ENCODE measurements at regions not wholly inside any gene's neighbourhood (a gene's known extent, or its start where the extent isn't known, plus 50 kb on each side); places are given as distances from the start of the nearest gene placed in this dataset.

- WGBS (ENCODE audit: extremely low coverage, insufficient coverage, low lambda C conversion rate): no CpG with 5 or more reads among the region's 1 CpG
- Histone ChIP-seq H3K4me3 (ENCODE audit: low read length) (no peak overlapping the region), H2AK5ac (ENCODE audit: low read length) (no peak overlapping the region), H3K4ac (ENCODE audit: low read depth, low read length) (no peak overlapping the region), H3K23ac (ENCODE audit: low read length) (no peak overlapping the region), H3K27me3 (ENCODE audit: insufficient read depth, low read length, poor library complexity) (no peaks in the 10 kb centered on the region), H3K18ac (ENCODE audit: low read length) (no peak overlapping the region), H2BK120ac (ENCODE audit: low read depth, low read length) (no peak overlapping the region), H3K79me1 (ENCODE audit: low read length) (no peaks in the 10 kb centered on the region), H3K4me1 (ENCODE audit: control insufficient read depth, low read depth, low read length) (no peaks in the 10 kb centered on the region), H3K27ac (ENCODE audit: low read depth, low read length) (no peak overlapping the region), H3K36me3 (ENCODE audit: control insufficient read depth, insufficient read depth, low read length) (no peaks in the 10 kb centered on the region), H3K56ac (ENCODE audit: low read length) (no peak overlapping the region), H3K4me2 (ENCODE audit: low read length) (no peak overlapping the region), H4K8ac (ENCODE audit: low read depth, low read length) (no peak overlapping the region), H2BK15ac (replicated peaks; ENCODE audit: low read depth) (no peak overlapping the region), H2BK5ac (ENCODE audit: low read length) (no peak overlapping the region), H3K9ac (ENCODE audit: low read length) (no peak overlapping the region), H4K5ac (ENCODE audit: low read length) (no peak overlapping the region), H3K79me2 (ENCODE audit: control insufficient read depth, insufficient read depth, low read length) (no peaks in the 10 kb centered on the region)
- DNase-seq: no peak
These were observed 984.3 kb downstream of the BCL11A start for GRCh38 chr2:59569124-59569523.

- no peak overlapping the region for H3K4ac ChIP-seq (ENCODE audit: low read depth, low read length)
- no peak overlapping the region for H3K27ac ChIP-seq (ENCODE audit: low read depth, low read length)
- no peaks in the 10 kb centered on the region for H3K36me3 ChIP-seq (ENCODE audit: control insufficient read depth, insufficient read depth, low read length)
- no peak overlapping the region for H3K18ac ChIP-seq (ENCODE audit: low read length)
- no peak for DNase-seq
- no peaks in the 10 kb centered on the region for H3K79me2 ChIP-seq (ENCODE audit: control insufficient read depth, insufficient read depth, low read length)
- no peaks in the 10 kb centered on the region for H3K79me1 ChIP-seq (ENCODE audit: low read length)
- no peak overlapping the region for H2AK5ac ChIP-seq (ENCODE audit: low read length)
- H3K4me3 ChIP-seq (ENCODE audit: low read length): no peak overlapping the region
- no peak overlapping the region for H4K8ac ChIP-seq (ENCODE audit: low read depth, low read length)
- no CpG with 5 or more reads among the region's 3 CpGs for WGBS (ENCODE audit: extremely low coverage, insufficient coverage, low lambda C conversion rate)
- no peak overlapping the region for H3K9ac ChIP-seq (ENCODE audit: low read length)
- H3K23ac ChIP-seq (ENCODE audit: low read length): no peak overlapping the region
- H4K5ac ChIP-seq (ENCODE audit: low read length): no peak overlapping the region
- no peaks in the 10 kb centered on the region for H3K4me1 ChIP-seq (ENCODE audit: control insufficient read depth, low read depth, low read length)
- no peak overlapping the region for H2BK15ac ChIP-seq (replicated peaks; ENCODE audit: low read depth)
- H2BK120ac ChIP-seq (ENCODE audit: low read depth, low read length): no peak overlapping the region
- no peak overlapping the region for H3K4me2 ChIP-seq (ENCODE audit: low read length)
- no peaks in the 10 kb centered on the region for H3K27me3 ChIP-seq (ENCODE audit: insufficient read depth, low read length, poor library complexity)
- H3K56ac ChIP-seq (ENCODE audit: low read length): no peak overlapping the region
- H2BK5ac ChIP-seq (ENCODE audit: low read length): no peak overlapping the region
These were observed 985.0 kb downstream of the BCL11A start for GRCh38 chr2:59568461-59568860.

- H3K27me3 ChIP-seq (ENCODE audit: insufficient read depth, low read length, poor library complexity): no peaks in the 10 kb centered on the region
- H2BK120ac ChIP-seq (ENCODE audit: low read depth, low read length): no peak overlapping the region
- H2BK5ac ChIP-seq (ENCODE audit: low read length): no peak overlapping the region
- no peaks in the 10 kb centered on the region for H3K36me3 ChIP-seq (ENCODE audit: control insufficient read depth, insufficient read depth, low read length)
- H3K23ac ChIP-seq (ENCODE audit: low read length): no peak overlapping the region
- no peak overlapping the region for H3K27ac ChIP-seq (ENCODE audit: low read depth, low read length)
- H2AK5ac ChIP-seq (ENCODE audit: low read length): no peak overlapping the region
- DNase-seq: peak; percentile 26
- H4K5ac ChIP-seq (ENCODE audit: low read length): no peak overlapping the region
- no peaks in the 10 kb centered on the region for H3K4me1 ChIP-seq (ENCODE audit: control insufficient read depth, low read depth, low read length)
- H4K8ac ChIP-seq (ENCODE audit: low read depth, low read length): no peak overlapping the region
- H3K4ac ChIP-seq (ENCODE audit: low read depth, low read length): no peak overlapping the region
- no peaks in the 10 kb centered on the region for H3K79me1 ChIP-seq (ENCODE audit: low read length)
- no peak overlapping the region for H3K4me3 ChIP-seq (ENCODE audit: low read length)
- no peak overlapping the region for H2BK15ac ChIP-seq (replicated peaks; ENCODE audit: low read depth)
- no peak overlapping the region for H3K9ac ChIP-seq (ENCODE audit: low read length)
- no peaks in the 10 kb centered on the region for H3K79me2 ChIP-seq (ENCODE audit: control insufficient read depth, insufficient read depth, low read length)
- H3K4me2 ChIP-seq (ENCODE audit: low read length): no peak overlapping the region
- no peak overlapping the region for H3K18ac ChIP-seq (ENCODE audit: low read length)
- H3K56ac ChIP-seq (ENCODE audit: low read length): no peak overlapping the region
- no CpG with 5 or more reads among the region's 6 CpGs for WGBS (ENCODE audit: extremely low coverage, insufficient coverage, low lambda C conversion rate)
These were observed 986.3 kb downstream of the BCL11A start for GRCh38 chr2:59567151-59567550.

GRCh38 chr2:59566739-59567138 lies 986.7 kb downstream of the BCL11A start:
- Histone ChIP-seq H3K4ac (ENCODE audit: low read depth, low read length) (no peak overlapping the region), H3K9ac (ENCODE audit: low read length) (no peak overlapping the region), H3K23ac (ENCODE audit: low read length) (no peak overlapping the region), H2BK5ac (ENCODE audit: low read length) (no peak overlapping the region), H4K5ac (ENCODE audit: low read length) (no peak overlapping the region), H3K4me1 (ENCODE audit: control insufficient read depth, low read depth, low read length) (no peaks in the 10 kb centered on the region), H3K27ac (ENCODE audit: low read depth, low read length) (no peak overlapping the region), H3K27me3 (ENCODE audit: insufficient read depth, low read length, poor library complexity) (no peaks in the 10 kb centered on the region), H4K8ac (ENCODE audit: low read depth, low read length) (no peak overlapping the region), H2BK120ac (ENCODE audit: low read depth, low read length) (no peak overlapping the region), H3K79me2 (ENCODE audit: control insufficient read depth, insufficient read depth, low read length) (no peaks in the 10 kb centered on the region), H3K56ac (ENCODE audit: low read length) (no peak overlapping the region), H2AK5ac (ENCODE audit: low read length) (no peak overlapping the region), H2BK15ac (replicated peaks; ENCODE audit: low read depth) (no peak overlapping the region), H3K4me3 (ENCODE audit: low read length) (no peak overlapping the region), H3K18ac (ENCODE audit: low read length) (no peak overlapping the region), H3K36me3 (ENCODE audit: control insufficient read depth, insufficient read depth, low read length) (no peaks in the 10 kb centered on the region), H3K4me2 (ENCODE audit: low read length) (no peak overlapping the region), H3K79me1 (ENCODE audit: low read length) (no peaks in the 10 kb centered on the region)
- no CpG with 5 or more reads among the region's 2 CpGs for WGBS (ENCODE audit: extremely low coverage, insufficient coverage, low lambda C conversion rate)
- DNase-seq: no peak

- Histone ChIP-seq H4K8ac (ENCODE audit: low read depth, low read length) (no peak overlapping the region), H2BK120ac (ENCODE audit: low read depth, low read length) (no peak overlapping the region), H3K18ac (ENCODE audit: low read length) (no peak overlapping the region), H4K5ac (ENCODE audit: low read length) (no peak overlapping the region), H3K4me3 (ENCODE audit: low read length) (no peak overlapping the region), H3K4ac (ENCODE audit: low read depth, low read length) (no peak overlapping the region), H3K56ac (ENCODE audit: low read length) (no peak overlapping the region), H3K23ac (ENCODE audit: low read length) (no peak overlapping the region), H3K9ac (ENCODE audit: low read length) (no peak overlapping the region), H3K4me2 (ENCODE audit: low read length) (no peak overlapping the region), H3K79me2 (ENCODE audit: control insufficient read depth, insufficient read depth, low read length) (no peaks in the 10 kb centered on the region), H2AK5ac (ENCODE audit: low read length) (no peak overlapping the region), H2BK5ac (ENCODE audit: low read length) (no peak overlapping the region), H3K27ac (ENCODE audit: low read depth, low read length) (no peak overlapping the region), H3K4me1 (ENCODE audit: control insufficient read depth, low read depth, low read length) (no peaks in the 10 kb centered on the region), H3K36me3 (ENCODE audit: control insufficient read depth, insufficient read depth, low read length) (no peaks in the 10 kb centered on the region), H2BK15ac (replicated peaks; ENCODE audit: low read depth) (no peak overlapping the region), H3K79me1 (ENCODE audit: low read length) (no peaks in the 10 kb centered on the region), H3K27me3 (ENCODE audit: insufficient read depth, low read length, poor library complexity) (no peaks in the 10 kb centered on the region)
- DNase-seq: no peak
- no CpG with 5 or more reads among the region's 2 CpGs for WGBS (ENCODE audit: extremely low coverage, insufficient coverage, low lambda C conversion rate)
These were observed 992.2 kb downstream of the BCL11A start for GRCh38 chr2:59561281-59561680.

- Histone ChIP-seq H3K9ac (ENCODE audit: low read length) (no peak overlapping the region), H3K27me3 (ENCODE audit: insufficient read depth, low read length, poor library complexity) (no peaks in the 10 kb centered on the region), H3K79me1 (ENCODE audit: low read length) (no peaks in the 10 kb centered on the region), H4K5ac (ENCODE audit: low read length) (no peak overlapping the region), H3K79me2 (ENCODE audit: control insufficient read depth, insufficient read depth, low read length) (no peaks in the 10 kb centered on the region), H4K8ac (ENCODE audit: low read depth, low read length) (no peak overlapping the region), H2BK15ac (replicated peaks; ENCODE audit: low read depth) (no peak overlapping the region), H3K4me3 (ENCODE audit: low read length) (no peak overlapping the region), H2AK5ac (ENCODE audit: low read length) (no peak overlapping the region), H3K23ac (ENCODE audit: low read length) (no peak overlapping the region), H3K36me3 (ENCODE audit: control insufficient read depth, insufficient read depth, low read length) (no peaks in the 10 kb centered on the region), H3K4me1 (ENCODE audit: control insufficient read depth, low read depth, low read length) (no peaks in the 10 kb centered on the region), H3K4me2 (ENCODE audit: low read length) (no peak overlapping the region), H3K27ac (ENCODE audit: low read depth, low read length) (no peak overlapping the region), H2BK120ac (ENCODE audit: low read depth, low read length) (no peak overlapping the region), H3K18ac (ENCODE audit: low read length) (no peak overlapping the region), H2BK5ac (ENCODE audit: low read length) (no peak overlapping the region), H3K4ac (ENCODE audit: low read depth, low read length) (no peak overlapping the region), H3K56ac (ENCODE audit: low read length) (no peak overlapping the region)
- WGBS (ENCODE audit: extremely low coverage, insufficient coverage, low lambda C conversion rate): no CpG with 5 or more reads among the region's 3 CpGs
- peak; percentile 26 for DNase-seq
These were observed 992.7 kb downstream of the BCL11A start for GRCh38 chr2:59560769-59561168.

Data from mesendoderm (in vitro differentiated cells).